Type B pancreatic cell (in vitro differentiated cells): ENCODE measurements at regions not wholly inside any gene's neighbourhood (a gene's known extent, or its start where the extent isn't known, plus 50 kb on each side); places are given as distances from the start of the nearest gene placed in this dataset.

Source experiments
- DNase-seq: peaks from one replicate; pipeline ENCODE4 v3.0.0; 2021; ENCODE audit warnings: mixed read lengths; ENCODE audit not compliant: unreplicated experiment; ENCODE audit errors: extremely low spot score
- H3K27ac Mint-ChIP-seq: 2 replicates; pipeline ENCODE4 v1.8.0; 2021; ENCODE audit warnings: mild to moderate bottlenecking, mixed read lengths
- H3K27me3 Mint-ChIP-seq: 2 replicates; pipeline ENCODE4 v1.8.0; 2021; ENCODE audit warnings: mixed read lengths
- H3K36me3 Mint-ChIP-seq: 2 replicates; pipeline ENCODE4 v1.8.0; 2021; ENCODE audit warnings: mixed read lengths
- H3K4me1 Mint-ChIP-seq: one replicate; pipeline ENCODE4 v1.8.0; 2021; ENCODE audit warnings: mixed read lengths; ENCODE audit not compliant: unreplicated experiment
- H3K4me3 Mint-ChIP-seq: 2 replicates; pipeline ENCODE4 v1.8.0; 2021; ENCODE audit warnings: mild to moderate bottlenecking, mixed read lengths
- H3K9me3 Mint-ChIP-seq: 2 replicates; pipeline ENCODE4 v1.8.0; 2021; ENCODE audit warnings: mixed read lengths
- CTCF ChIP-seq: fragments of 200-600 bp; sonication (generic); conservative IDR thresholded peaks from 2 replicates; pipeline ENCODE4 v1.5.0; 2021; ENCODE audit warnings: antibody characterized with exemption, mild to moderate bottlenecking

- H3K36me3 Mint-ChIP-seq = no peaks in the 10 kb centered on the region
- no peak for TF ChIP-seq CTCF
- H3K27me3 Mint-ChIP-seq = no peaks in the 10 kb centered on the region
- peaks cover 10% of the 10 kb centered on the region for H3K4me1 Mint-ChIP-seq
- no peak for DNase-seq
- peaks cover 8% of the 10 kb centered on the region for H3K9me3 Mint-ChIP-seq
- H3K4me3 Mint-ChIP-seq = peak overlapping the region; percentile 40
- H3K27ac Mint-ChIP-seq = no peak overlapping the region
These were observed 419.6 kb upstream of the LCORL start for GRCh38 chr4:18441203-18441590.

GRCh38 chr4:18440527-18441202 lies 419.1 kb upstream of the LCORL start:
- peaks cover 15% of the 10 kb centered on the region for H3K4me1 Mint-ChIP-seq
- no peak overlapping the region for H3K27ac Mint-ChIP-seq
- H3K4me3 Mint-ChIP-seq = peak overlapping the region; percentile 40
- no peak for TF ChIP-seq CTCF
- H3K9me3 Mint-ChIP-seq = peaks cover 8% of the 10 kb centered on the region
- no peak for DNase-seq
- H3K36me3 Mint-ChIP-seq = no peaks in the 10 kb centered on the region
- no peaks in the 10 kb centered on the region for H3K27me3 Mint-ChIP-seq

- H3K9me3 Mint-ChIP-seq = peaks cover 6% of the 10 kb centered on the region
- DNase-seq = no peak
- no peak overlapping the region for H3K4me3 Mint-ChIP-seq
These were observed 417.8 kb upstream of the LCORL start for GRCh38 chr4:18439311-18439710.

GRCh38 chr4:18435781-18436180 lies 414.2 kb upstream of the LCORL start:
- no peak overlapping the region for H3K4me3 Mint-ChIP-seq
- H3K9me3 Mint-ChIP-seq = peaks cover 6% of the 10 kb centered on the region
- H3K4me1 Mint-ChIP-seq = peaks cover 14% of the 10 kb centered on the region
- H3K27me3 Mint-ChIP-seq = no peaks in the 10 kb centered on the region
- no peak overlapping the region for H3K27ac Mint-ChIP-seq
- TF ChIP-seq CTCF = no peak
- DNase-seq = no peak
- no peaks in the 10 kb centered on the region for H3K36me3 Mint-ChIP-seq

More at GRCh38 chr4:18439311-18439710, 417.8 kb upstream of the LCORL start:
- no peaks in the 10 kb centered on the region for H3K36me3 Mint-ChIP-seq
- peaks cover 18% of the 10 kb centered on the region for H3K4me1 Mint-ChIP-seq
- no peak for TF ChIP-seq CTCF
- no peaks in the 10 kb centered on the region for H3K27me3 Mint-ChIP-seq
- no peak overlapping the region for H3K27ac Mint-ChIP-seq

- H3K4me1 Mint-ChIP-seq = no peaks in the 10 kb centered on the region
- DNase-seq = no peak
- no peaks in the 10 kb centered on the region for H3K9me3 Mint-ChIP-seq
- no peak overlapping the region for H3K27ac Mint-ChIP-seq
- H3K4me3 Mint-ChIP-seq = no peak overlapping the region
- no peaks in the 10 kb centered on the region for H3K36me3 Mint-ChIP-seq
- no peaks in the 10 kb centered on the region for H3K27me3 Mint-ChIP-seq
- no peak for TF ChIP-seq CTCF
These were observed 401.1 kb upstream of the LCORL start for GRCh38 chr4:18422685-18423084.
